Mucosa of descending colon (tissue), 3 donors: ENCODE measurements at regions not wholly inside any gene's neighbourhood (a gene's known extent, or its start where the extent isn't known, plus 50 kb on each side); places are given as distances from the start of the nearest gene placed in this dataset.

ENCODE experiments used
- ATAC-seq: fragments of 200-7000 bp; cut with Tn5 transposase; one replicate; pipeline ENCODE4 v1.9.1; 2020; ENCODE audit warnings: mild to moderate bottlenecking, moderate library complexity
- DNase-seq, 3 donors: peaks; one replicate each; pipeline ENCODE4 v3.0.0-alpha.2; 2020
- H3K36me3 ChIP-seq: fragments of 200-600 bp; one replicate; pipeline ENCODE4 v1.8.0; 2021; ENCODE audit warnings: low read depth, mild to moderate bottlenecking
- H3K4me1 ChIP-seq: fragments of 200-600 bp; one replicate; pipeline ENCODE4 v1.8.0; 2021; ENCODE audit warnings: low read depth, mild to moderate bottlenecking
- H3K4me3 ChIP-seq: fragments of 200-600 bp; one replicate; pipeline ENCODE4 v1.8.0; 2021; ENCODE audit warnings: mild to moderate bottlenecking
- H3K9me3 ChIP-seq: fragments of 200-600 bp; one replicate; pipeline ENCODE4 v1.8.0; 2021; ENCODE audit warnings: mild to moderate bottlenecking
- CTCF ChIP-seq: fragments of 200-600 bp; IDR thresholded peaks from one replicate; pipeline ENCODE4 v1.8.0; 2022; ENCODE audit warnings: antibody characterized with exemption, mild to moderate bottlenecking
- intact Hi-C, 2 donors: fragments of 100-400 bp; cut with DNase I in 1 of 2; cut with micrococcal nuclease in 1 of 2; formaldehyde crosslinking; loops; one replicate each; pipeline versions ENCODE4 v1.11.0 to v1.11.1; 2022; cut with DNase I, micrococcal nuclease
- donor health status: DM: no; HTN: no; CAD: no; lungs with moderate emphysema.
- donor health status: DM: no; HTN: no; CAD: no.
- donor health status: DM: no; HTN: yes; CAD: no.

GRCh38 chr10:62887642-62888041 is 71.5 kb upstream of the EGR2 start:
- H3K9me3 ChIP-seq, result no peaks in the 10 kb centered on the region
- H3K4me3 ChIP-seq, result no peak overlapping the region
- DNase-seq (no peak), ATAC-seq (no peak)
- no peaks in the 10 kb centered on the region for H3K4me1 ChIP-seq
- H3K36me3 ChIP-seq, result no peaks in the 10 kb centered on the region
- TF ChIP-seq CTCF, result no peak
- intact Hi-C loops, result no loop called here

GRCh38 chr10:62885684-62886461 is 69.7 kb upstream of the EGR2 start:
- ATAC-seq, result no peak

GRCh38 chr10:62880162-62880561 is 64.0 kb upstream of the EGR2 start:
- intact Hi-C loops, result no loop called here
- Histone ChIP-seq H3K36me3 (no peaks in the 10 kb centered on the region), H3K4me1 (no peaks in the 10 kb centered on the region), H3K9me3 (no peaks in the 10 kb centered on the region), H3K4me3 (no peak overlapping the region)
- no peak for TF ChIP-seq CTCF
- DNase-seq (no peak), ATAC-seq (no peak)

More at GRCh38 chr10:62885684-62886461, 69.7 kb upstream of the EGR2 start:
- H3K4me3 ChIP-seq, result no peak overlapping the region
- intact Hi-C loops, result no loop called here
- H3K4me1 ChIP-seq, result no peaks in the 10 kb centered on the region
- no peak for TF ChIP-seq CTCF
- DNase-seq, result no peak
- H3K9me3 ChIP-seq, result no peaks in the 10 kb centered on the region
- H3K36me3 ChIP-seq, result no peaks in the 10 kb centered on the region

- DNase-seq (no peak), ATAC-seq (no peak)
- Histone ChIP-seq H3K9me3 (no peaks in the 10 kb centered on the region), H3K4me3 (no peak overlapping the region), H3K4me1 (no peaks in the 10 kb centered on the region), H3K36me3 (no peaks in the 10 kb centered on the region)
- TF ChIP-seq CTCF, result no peak
- intact Hi-C loops, result no loop called here
Observed at GRCh38 chr10:62873866-62874265, 57.7 kb upstream of the EGR2 start.

GRCh38 chr10:62870866-62871265 is 54.7 kb upstream of the EGR2 start:
- TF ChIP-seq CTCF, result no peak
- Histone ChIP-seq H3K9me3 (no peaks in the 10 kb centered on the region), H3K36me3 (no peaks in the 10 kb centered on the region), H3K4me3 (no peak overlapping the region), H3K4me1 (no peaks in the 10 kb centered on the region)
- ATAC-seq (no peak), DNase-seq (no peak)
- intact Hi-C loops, result no loop called here

GRCh38 chr10:62869958-62870357 is 53.8 kb upstream of the EGR2 start:
- ATAC-seq, result no peak
- H3K4me3 ChIP-seq, result no peak overlapping the region
- intact Hi-C loops, result no loop called here
- H3K9me3 ChIP-seq, result no peaks in the 10 kb centered on the region
- H3K4me1 ChIP-seq, result no peaks in the 10 kb centered on the region
- no peak for TF ChIP-seq CTCF
- DNase-seq, result no peak
- no peaks in the 10 kb centered on the region for H3K36me3 ChIP-seq
